NCI-H2227 treated with DMSO at 0.1 percent for 48 hours (cell line): ENCODE measurements at regions not wholly inside any gene's neighbourhood (a gene's known extent, or its start where the extent isn't known, plus 50 kb on each side); places are given as distances from the start of the nearest gene placed in this dataset.
A peak's percentile ranks its signal among the peaks of the same experiment; 100 is the strongest.

Experiments used
- DNase-seq: peaks from one replicate; lab custom pipeline; 2025; lab: John Stamatoyannopoulos, UW

DNA sequence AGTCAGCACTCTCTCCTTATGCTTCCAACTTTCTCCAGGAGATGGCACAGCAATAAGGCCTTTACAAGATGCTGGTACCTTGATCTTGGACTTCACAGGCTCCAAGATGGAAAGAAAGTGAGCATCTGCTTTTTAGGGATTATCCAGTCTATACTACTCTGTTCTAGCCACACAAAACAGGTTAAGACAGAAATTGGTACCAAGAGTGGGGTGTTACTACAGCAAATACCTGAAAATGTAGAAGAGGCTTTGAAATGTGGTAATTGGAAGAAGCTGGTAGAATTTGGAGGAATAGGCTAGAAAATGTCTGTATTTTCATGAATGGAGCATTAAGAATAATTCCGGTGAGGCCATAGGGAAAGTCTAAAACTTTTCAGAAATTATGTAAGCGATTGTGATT is 484.8 kb upstream of the GRIA1 start:
- DNase-seq: no peak

DNA sequence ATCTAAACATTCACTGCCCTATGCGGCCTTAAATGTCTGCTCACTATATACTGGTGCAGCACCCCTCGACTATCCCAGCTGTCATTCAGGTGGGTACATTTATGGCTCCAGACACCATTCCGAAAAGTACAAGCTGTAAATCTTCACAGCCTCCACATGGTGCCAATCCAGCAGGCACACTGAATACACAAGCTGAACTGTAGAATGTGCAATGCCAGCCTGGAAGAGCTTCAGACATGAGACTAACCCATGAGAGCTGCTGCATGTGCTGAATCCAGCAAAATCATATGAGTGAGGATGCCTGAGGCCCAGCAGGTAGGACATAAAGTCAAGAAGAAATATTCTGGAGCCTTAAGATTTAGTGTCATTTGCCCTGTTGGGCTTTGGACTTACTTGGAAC is 483.8 kb upstream of the GRIA1 start:
- DNase-seq: no peak

DNA sequence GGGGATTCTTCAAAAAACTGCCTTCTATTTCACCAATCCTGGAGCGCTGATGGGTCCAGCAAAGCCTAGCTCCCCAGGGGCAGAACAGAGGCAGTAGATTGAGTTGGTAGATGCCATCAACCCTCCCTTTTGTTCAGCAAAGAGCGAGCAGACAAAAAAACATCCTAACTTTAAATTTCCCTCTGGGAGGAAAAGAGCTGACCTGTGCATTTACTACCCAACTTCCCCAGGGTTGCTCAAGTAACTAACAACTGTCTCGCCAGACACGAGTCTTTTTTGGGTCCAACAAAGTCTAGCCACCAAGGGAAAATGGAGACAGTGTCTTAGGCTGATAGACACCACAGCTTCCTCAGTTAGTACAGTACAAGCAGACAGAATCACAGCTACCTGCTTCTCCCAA is 476.3 kb upstream of the GRIA1 start:
- DNase-seq: no peak

DNA sequence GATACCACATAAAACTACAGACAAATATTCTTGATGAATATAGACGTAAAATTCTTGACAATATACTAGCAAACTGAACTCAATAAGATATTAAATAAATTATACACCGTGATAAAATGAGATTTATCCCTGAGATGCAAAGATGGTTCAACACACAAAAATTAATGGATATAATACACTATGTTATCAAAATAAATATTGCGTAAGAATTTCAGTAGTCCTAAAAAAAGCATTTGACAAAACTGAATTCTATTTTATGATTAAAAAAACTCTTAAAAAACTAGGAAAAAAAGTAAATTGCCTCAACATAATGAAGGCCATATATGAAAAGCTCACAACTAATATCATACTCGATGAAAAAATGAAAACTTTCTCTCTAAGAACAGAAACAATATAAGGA is 472.3 kb upstream of the GRIA1 start:
- DNase-seq: no peak

DNA sequence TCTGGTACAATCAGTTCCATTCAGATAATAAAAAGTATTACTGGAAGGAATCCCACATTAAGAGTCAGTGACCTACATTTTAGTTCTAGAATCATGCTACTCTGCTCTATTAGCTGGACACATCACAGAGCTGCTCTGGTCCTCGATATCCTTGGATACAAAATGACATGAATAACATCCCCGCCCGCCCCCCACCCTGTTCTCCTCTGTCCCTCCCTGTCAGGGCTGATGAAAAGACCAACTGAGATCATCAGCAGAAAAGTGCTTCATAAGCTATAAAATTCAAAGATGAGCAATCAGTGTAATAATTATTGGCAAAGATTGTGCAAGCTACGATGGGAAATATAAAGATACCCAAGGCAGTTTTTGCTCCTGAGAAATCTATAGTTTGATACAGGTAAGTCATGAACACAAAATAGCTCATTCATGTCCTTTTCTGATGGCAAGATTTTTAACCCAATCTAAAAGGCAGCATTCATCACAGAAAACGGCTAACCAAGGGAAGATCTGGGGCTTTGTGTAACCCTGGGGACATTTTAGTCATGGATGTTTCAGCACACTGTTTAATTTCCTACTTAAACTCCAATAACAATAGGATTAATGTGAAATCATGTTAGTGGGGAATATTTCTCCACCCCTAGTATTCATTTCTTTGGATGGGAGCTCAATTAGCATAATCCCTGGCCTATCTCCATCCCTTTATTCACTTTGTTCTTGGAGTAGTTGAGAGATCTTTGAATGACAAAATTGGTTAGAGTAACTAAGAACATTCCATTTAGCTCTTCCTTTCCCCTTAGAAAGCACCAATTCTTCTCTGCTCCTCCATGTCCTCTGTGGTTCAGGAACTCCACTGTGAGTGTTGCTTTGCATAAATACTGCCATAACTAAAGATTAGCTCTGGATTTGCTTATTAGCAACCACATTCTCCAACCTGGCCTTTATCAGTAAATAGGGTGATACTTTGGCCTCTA is 459.4 kb upstream of the GRIA1 start:
- DNase-seq: no peak

DNA sequence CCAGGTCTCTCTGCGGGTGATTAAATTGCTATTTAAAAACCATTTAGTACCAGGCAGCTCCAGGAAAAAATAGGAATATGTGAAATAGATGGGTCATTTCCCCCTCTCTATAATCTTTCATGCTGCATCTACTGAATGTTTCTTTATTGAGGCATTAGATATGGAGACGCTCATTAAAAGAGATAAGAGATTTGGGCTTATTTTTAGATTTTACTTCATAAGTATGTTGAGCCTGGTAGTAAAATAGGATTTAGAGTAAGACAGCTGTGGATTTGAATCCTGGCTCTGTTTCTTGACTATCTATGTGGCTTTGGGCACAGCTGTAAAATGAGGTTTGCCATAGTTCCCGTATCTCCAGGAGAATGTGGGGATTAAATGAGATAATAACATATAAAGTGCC is 451.0 kb upstream of the GRIA1 start:
- no peak for DNase-seq

DNA sequence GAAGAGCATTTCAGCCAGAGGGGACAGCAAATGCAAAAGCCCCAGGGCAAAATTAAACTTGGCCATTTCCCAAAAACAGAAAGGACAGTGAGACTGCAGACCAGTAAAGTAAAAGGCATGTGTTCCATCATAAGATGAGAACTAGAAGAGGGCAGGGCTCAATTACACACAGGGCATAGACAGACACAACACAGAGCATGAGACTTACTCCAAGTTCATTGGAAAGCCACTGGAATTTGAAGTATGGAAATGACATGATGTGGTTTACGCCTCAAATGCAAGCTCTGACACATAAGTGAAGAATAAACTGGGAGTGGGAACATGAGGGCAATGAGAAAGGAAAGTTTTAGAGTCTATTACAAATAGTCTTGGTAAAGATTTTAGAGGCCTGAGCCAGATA is 446.6 kb upstream of the GRIA1 start:
- no peak for DNase-seq

DNA sequence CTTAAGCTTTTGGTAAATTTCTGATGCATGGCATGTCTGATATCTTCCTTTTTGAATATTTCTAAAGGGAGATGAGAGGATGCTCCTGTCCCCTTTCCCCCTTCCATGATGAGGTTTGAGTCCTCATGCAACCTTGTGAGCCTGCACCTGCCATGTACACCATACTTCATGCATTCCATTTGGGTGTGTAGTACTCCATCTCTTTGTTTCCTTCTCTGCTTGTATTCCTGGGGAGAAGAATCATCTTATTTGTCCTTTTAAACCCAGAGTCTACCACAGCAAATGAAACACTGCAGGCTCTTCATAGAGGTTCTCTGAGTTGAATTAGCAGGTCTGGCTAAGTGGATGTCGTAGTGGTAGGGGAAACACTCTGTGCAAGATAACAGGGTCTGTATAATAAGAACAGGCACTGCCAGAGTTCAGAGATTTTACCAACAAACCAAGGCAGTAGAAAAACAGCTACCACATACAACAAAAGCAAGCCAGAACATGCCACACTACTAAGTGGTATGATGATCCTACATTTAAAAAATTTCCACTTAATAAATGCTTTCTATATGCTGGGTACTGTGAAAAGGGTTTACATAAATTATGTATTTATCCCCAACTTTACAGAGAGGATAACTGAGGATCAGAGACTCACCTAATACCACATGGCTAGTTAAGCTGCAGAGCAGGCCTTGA is 439.8 kb upstream of the GRIA1 start:
- no peak for DNase-seq

DNA sequence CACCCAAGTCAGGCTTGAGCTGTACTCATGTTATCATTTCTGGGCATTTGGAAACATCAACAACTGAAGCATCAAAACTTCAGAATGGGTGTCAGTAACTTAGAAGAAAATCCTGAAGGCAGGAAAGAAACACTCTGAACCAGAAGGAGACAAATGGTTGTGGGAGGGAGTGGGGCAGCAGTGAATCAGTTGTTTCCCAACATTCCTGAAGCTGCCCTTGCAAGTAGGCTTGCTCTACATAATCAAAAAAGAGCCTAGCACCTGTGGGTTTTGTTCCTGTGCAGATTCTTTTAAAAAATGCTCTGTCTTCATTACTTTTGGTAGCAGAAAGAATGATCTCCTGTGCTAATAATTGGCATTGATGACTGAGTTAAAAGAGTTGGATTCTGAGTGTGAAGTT is 424.2 kb upstream of the GRIA1 start:
- DNase-seq: no peak

DNA sequence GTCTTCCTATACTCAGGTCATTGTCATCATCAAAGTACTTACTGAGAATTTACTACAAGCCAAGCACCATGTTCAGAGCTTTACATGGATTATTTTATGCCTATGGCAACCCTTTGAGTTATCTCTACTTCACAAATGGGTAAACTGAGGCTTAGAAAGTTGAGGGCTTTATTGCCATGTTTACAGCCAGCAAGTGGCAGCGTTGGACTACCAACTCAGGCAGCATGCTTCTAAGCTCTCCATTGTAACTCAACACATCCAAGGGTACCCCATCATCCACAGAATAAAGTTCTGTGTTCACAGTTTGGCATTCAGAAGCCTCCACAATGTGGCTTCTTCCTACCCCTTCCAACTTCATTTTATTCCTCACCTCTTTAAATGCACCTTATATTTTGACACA is 422.6 kb upstream of the GRIA1 start:
- no peak for DNase-seq

DNA sequence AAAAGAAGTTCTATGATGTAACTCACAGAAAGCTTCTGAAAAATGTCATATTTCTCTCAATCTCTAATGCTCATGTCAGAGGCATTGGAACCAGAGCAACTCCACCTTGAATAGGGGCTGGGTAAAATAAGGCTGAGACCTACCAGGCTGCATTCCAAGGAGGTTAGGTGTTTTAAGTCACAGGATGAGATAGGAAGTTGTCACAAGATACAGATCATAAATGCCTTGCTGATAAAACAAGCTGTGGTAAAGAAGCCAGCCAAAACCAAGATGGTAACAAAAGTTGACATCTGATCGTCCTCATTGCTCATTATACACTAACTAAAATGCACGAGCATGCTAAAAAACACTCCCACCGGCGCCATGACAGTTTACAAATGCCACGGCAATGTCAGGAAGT is 411.1 kb upstream of the GRIA1 start:
- DNase-seq: no peak

DNA sequence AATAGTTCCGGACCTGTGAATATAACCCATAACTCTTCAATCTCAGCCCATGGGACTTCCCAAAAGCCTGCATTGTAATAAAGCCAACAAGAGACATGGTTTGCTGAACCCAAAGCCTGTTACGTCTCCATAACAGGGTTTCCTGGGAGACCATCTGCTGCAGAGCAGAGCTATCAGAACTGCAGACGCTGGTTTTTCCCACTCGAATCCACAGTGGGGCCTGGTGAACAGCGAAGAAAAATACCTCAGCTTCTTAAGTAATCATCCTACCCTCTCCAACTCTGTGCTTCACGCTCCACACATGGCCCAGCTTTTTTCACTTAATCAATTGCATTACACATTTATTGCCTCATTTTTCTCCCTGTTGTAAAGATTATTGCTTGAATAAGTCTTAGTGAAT is 409.5 kb upstream of the GRIA1 start:
- DNase-seq: no peak

DNA sequence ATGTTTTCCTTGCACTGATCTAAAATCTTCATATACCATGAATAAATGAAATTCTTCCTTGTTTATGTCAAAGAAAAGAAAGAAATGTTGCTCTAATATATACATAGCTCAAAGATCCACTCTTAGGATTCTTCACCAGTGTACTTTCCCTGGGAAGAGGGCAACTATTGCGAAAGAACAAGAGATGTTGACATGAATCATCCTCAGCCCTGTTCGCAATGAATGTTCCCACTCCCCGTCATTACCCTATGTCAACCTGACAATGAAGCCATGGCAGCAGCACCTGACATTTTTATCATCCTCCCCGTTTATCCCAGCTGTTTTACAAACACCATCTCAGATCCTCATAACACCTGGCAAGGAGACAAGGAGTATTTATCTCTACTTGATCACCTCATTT is 409.1 kb upstream of the GRIA1 start:
- DNase-seq: no peak

DNA sequence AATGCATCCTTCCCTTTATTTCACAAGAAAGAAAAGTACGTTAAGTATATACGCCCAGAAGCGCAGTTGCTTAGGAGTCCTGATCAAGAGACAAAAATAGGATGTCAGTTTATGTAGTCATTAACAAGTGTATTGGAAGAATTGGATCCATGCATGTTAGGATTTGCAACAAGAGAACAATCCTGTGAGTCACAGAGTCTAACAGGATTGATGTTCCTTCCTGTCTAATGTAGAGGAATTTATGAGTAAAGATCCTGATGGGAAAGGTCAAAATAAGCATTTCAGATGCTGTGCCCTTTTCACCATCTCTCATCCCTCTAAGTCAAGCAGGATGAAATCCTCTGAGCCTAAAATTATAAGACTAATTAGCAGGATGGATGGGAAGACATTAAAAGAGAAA is 406.0 kb upstream of the GRIA1 start:
- DNase-seq: no peak

DNA sequence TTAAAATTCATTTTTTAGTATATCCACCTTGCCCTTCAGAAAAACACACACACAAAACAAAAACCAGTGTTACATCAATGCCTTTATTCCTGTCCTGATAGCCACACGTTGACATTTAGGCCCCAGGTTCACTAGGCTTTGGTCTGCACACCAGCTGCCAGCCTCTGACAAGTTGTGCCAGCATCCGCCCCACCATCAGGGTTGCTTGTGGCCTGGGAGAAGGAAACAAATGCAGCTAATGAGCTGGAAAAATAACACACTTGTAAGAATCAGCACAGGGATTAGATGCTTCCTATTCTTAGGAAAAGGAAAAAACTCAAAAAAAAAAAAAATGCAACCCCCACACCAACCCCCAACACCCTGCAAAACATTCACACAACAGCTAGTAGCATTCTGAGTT is 404.0 kb upstream of the GRIA1 start:
- no peak for DNase-seq

DNA sequence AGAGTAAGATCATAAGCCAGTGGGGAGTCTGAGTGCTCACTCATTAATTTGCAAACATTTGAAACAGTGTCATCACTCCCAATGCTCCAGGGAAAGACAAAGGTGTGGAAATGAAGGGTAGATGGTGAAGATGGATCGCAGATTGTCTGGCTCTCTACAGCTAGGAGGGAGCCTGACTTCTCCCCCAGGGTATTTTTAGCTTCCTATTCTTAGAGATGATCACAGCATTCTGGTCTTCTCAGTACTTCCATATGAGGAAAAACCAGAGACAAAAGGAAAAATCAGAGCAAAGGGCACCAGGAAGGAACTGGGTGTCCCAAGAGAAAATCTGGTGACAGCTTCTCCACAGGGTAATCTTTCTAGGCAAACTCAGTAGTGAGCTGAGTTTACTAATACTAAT is 401.9 kb upstream of the GRIA1 start:
- DNase-seq: no peak

DNA sequence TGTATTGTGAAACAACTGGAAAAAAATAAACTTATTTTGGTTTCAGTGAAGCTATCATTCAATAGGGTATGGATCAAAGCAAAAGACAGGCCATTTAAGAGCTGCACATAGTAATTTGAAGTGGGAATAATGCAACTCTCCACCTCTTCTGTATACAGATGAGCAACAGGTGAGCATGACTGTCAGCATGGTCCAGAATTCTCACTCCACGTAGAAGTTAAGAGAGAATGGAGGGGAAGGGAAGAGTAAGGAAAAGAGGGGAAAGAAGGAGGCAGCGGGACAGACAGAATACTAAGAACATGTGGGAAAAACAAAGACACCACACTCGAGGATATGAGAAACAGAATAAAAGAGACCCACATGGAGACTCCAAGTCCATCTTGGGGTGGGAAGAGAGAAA is 396.1 kb upstream of the GRIA1 start:
- no peak for DNase-seq

DNA sequence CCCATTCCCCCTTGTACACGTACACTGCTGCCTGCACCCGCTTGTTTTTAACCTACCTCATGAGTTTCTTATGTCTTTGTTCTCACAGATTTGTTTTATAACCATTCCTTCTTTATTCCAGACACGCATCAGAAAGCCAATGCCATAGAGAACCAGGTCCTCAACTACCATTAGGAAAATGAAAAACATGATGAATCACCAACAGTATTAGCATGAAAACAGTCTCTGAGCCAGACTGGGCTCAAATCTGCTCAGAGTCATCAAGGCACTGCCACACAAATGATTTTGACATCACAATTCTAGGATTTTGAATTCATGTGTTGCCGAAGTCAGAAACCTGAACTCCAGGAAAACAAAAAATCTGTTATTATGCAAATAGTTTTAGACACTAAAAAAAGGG is 394.1 kb upstream of the GRIA1 start:
- DNase-seq: no peak

DNA sequence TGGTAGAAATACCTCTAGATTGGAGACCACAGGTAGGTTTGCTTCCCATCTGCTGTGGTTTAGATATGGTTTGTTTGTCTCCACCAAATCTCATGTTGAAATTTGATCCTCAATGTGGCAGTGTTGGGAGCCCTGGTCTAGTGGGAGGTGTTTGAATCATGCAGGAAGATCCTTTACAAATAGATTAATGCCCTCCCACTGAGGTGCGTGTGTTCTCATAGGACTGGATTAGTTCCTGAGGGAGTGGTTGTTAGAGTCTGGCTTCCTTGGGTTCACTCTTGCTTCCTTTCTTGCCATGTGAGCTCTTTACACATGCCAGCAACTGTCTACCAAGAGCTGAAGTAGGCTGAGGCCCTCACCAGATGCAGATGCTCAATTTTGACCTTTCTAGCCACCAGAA is 391.1 kb upstream of the GRIA1 start:
- no peak for DNase-seq

DNA sequence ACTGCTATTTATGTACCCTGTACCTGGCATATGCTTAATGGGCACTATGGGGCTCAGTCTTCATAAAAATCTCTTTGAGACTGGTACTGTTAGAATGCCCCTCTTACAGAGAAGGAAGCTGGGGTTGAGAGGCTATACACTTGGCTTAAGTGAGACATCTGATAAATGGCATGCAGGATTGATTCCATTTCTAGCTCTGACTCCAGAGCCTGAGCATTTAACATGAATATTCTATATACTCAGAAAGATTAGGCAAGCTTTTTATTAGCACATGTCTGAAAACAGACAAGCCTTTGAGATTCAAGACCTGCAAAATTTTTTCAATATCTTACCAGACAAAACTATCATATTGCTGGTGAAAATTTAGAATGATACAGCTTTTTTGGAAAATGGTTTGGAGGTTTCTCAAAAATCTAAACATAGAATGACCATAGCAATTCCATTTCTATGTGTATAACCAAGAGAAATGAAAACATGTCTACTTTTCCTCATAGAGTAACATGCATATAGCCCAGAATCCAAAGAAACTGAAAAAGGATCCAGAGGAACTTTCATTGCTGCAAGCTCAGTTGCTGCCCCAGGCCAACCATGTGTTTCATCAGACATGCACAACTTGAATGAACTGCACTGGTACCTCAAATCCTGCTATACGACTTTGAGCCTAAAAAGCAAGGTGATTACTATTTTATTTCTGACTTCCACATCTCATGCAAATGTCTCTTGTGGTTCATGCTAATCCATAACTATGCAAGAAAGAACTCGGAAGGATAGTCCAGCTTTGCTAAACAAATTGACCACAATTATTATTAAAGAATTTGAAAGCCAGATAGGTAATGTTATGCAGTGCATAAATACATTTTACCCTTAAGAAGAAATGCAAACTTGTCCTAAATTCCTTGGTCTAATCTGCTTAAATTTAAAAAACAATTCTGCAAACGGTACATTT is 389.0 kb upstream of the GRIA1 start:
- no peak for DNase-seq

DNA sequence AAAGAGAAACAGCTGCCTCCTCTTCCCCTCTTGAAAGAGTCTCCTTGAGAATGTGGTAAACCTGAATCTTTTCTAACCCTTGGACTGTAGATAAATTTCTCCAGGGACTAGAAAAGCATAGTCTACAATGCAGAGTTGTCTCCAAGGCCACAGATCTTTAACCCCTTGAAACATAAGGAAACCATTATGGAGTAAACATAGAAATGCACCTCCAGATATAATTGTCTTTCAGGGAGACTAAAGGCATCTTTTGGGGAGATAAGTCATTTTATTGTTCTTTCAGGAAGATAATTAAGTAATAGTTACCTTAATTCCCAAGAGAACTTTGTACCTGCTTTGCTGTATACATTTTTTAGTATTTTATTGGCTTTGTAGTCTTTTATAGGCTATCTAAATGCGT is 373.6 kb upstream of the GRIA1 start:
- DNase-seq: no peak

DNA sequence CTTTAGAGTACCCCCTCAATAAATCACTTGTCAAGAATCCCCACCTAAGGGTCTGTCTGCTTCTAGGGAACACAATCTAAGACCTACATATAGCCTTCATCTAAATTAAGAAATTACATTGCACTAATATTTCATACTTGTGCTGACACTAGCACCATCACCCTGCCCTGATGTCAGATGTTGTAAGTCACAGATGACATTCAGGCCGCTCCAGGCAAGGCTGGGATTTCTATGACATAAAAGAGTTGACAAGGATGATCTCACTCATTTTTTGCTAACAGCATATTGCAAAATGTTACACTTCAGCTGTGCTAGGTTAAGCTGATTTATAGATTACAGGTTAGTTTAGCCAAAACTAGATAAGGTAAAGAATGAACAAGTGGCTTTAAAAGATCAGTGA is 372.5 kb upstream of the GRIA1 start:
- no peak for DNase-seq

DNA sequence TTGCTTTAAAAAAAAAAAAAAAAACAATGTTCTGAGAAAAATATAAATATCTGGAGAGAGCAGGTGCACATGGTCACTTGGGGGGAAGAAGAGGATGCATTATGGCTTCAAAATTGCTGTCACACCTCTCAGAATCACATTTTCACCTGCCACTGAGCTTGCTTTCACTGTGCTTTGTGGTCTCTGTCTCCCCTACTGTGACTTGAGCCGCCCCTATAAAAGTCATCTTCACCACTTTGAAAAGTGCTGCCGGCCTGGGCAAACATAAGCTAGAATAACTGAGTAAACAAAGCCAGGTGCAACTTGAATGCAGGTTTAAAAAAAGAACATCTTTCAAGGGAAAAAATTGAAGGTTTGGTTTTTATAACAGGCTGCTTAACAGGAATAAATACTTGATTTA is 368.1 kb upstream of the GRIA1 start:
- DNase-seq: peak; percentile 91
